GM21529 (cell line): ENCODE measurements at regions not wholly inside any gene's neighbourhood (a gene's known extent, or its start where the extent isn't known, plus 50 kb on each side); places are given as distances from the start of the nearest gene placed in this dataset.

Source experiments
- ATAC-seq: cut with Tn5 transposase; IDR thresholded peaks from one replicate; pipeline ENCODE4 v1.9.1; 2021; ENCODE audit not compliant: unreplicated experiment

DNA sequence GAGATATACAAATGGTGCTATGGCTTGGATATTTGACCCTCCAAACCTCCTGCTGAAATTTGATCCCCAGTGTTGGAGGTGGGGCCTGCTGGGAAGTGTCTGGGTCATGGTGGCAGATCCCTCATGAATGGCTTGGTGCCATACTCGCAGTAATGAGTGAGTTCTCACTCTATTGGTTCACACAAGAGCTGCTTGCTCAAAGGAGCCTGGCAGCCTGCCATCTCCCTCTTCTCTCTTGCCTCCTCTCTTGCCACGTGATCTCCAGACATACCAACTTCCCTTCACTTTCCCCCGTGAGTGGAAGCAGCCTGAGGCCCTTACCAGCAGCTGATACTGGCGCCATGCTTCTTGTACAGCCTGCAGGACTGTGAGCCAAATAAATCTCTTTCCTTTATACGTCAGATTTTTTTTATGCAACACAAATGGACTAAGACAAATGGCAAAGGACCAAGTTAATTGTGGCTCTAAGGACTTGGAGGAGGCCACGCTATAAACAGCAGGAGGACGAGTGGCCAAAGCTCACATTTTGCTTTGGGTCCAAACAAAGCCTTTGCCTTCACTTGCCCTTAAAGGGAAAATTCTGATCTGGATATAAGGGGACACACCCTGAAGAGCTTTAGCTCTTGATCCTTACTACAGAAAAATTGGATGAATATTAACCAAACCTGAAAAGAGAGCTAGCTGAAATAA, 214.7 kb downstream of the SS18 start:
- no peak for ATAC-seq

DNA sequence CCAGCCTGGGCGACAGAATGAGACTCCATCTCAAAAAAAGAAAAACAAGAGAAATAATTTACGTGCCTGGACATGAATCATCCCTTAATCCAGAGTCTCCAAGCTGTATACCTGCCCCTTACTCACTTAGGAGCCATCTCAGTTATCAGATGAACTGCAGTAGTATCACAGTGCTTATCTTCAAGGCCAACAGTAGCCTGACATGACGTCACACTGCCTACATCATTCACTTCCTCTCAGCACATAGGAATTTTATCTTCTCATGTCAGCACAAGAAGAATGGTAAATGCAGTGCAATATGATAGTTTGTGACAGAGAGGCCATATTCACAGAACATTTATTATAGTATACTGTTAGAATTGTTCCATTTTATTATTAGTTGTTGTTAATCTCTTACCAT, 216.6 kb downstream of the SS18 start:
- no peak for ATAC-seq

DNA sequence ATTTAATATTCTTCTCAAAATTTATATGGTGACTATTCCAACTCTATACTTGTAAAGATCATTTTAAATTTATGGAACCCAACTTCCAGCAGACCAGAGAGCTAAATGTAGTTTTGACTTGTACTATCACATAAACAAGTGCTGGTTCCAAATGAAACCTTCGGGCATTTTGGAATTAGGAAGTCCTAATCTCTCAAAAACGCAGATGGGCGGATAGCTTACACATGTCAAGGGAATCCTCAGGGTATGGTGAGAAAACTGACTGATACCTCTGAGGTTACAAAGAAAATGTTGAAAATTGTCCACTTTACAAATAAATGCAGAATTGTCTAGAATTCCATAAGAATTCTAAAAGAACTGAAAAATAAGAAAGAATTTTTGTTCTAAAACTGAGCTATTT, 224.1 kb downstream of the SS18 start:
- no peak for ATAC-seq

GRCh38 chr18:25862881-25863600, 227.4 kb downstream of the SS18 start:
- ATAC-seq: no peak

- ATAC-seq: no peak
These were observed 236.6 kb downstream of the SS18 start for GRCh38 chr18:25853691-25854433.

GRCh38 chr18:25843791-25844190, 246.6 kb downstream of the SS18 start:
- no peak for ATAC-seq

GRCh38 chr18:25842665-25843064, 247.7 kb downstream of the SS18 start:
- no peak for ATAC-seq

GRCh38 chr18:25834061-25834460, 256.4 kb downstream of the SS18 start:
- no peak for ATAC-seq

DNA sequence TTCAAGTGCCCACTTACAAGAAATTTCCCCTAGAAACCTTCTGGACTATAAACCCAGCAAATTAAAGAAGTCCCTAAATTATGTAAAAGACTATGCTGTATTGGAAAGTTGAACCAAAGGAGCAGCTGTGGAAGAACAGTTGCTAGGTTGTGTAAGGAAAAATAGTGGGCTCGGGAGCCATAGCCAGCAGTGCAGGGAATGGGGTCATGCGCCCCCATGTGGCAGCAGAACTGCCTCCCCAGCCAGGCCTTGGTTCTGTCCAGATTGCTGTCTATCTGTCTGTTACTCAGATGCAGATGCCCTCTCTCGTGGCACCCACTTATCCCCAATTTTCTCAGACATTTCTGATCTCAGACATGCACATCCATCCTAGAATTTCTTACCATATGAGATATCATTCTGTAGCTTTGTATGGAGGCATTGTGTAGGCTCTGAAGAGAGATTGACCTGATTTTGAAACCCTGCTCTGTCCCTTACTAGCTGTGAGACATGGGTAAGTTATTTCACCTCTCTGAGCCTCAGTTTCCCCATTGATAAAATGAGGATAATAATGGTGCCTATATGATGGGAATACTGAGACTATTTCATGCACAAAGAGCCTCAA, 258.3 kb downstream of the SS18 start:
- peak; percentile 74 for ATAC-seq

DNA sequence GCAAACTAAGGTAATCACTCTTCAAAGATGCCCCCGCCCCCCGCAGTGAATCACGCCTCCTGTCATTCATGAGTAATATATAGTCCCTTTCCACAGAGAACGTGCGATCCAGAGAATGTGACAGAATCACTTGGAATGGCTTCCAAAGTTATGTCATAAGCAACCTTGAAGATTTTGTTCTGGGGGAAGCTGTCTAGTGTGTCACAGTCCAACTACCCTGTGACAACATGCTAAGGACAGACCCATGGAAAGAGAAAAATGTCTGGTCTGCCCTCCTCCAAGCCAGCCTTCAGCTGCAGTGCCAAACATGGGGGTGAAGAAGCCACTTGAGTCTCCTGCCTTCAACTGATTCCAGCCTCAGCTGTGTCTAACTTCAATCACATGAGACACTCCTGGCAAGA, 259.1 kb downstream of the SS18 start:
- no peak for ATAC-seq

DNA sequence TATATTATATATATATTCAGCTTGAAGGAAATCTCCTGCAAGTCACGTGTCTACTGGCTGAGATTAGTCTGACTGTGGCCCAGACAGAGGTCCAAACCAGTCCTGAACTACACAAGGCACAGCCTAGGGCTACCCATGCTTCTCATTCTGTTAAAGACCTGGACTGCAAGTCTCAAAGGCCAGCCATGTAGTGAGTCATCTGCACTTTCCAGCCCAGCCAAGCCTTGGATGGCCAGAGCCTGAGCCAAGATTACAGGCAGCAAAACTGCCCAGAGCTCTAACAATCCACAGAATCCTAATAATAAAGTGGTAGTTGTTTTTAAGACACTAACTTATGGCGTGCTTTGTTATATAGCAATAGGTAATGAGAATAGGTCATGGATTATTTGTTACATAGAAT, 259.6 kb downstream of the SS18 start:
- ATAC-seq: no peak

DNA sequence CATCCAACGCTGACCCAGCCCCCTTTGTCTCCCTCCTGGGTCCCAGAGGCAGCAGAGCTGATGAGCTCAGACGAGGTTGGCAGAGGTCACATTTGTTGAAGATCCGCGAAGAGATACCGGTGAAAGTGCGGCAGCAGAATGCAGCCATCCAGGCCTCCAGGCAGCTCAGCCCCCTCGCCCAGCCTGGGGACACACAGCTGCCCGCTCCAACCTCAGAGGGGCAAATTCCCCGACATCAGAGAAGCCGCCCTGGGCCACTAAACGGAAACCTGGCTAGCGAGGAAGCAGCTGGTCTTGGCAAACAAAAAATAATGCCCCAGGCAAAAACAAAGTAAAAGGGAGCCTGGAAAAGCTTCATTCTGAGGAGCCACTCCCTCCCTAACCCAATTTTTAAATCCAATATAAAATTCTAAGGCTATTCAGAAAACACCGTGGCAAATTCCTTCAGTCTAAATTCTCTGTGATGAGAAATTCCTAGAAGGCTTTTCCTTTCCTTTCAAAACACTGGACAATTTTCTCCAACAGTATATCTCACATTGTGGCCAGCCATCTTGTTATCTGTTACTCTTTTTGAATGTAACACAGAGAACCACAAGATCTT, 262.4 kb downstream of the SS18 start:
- ATAC-seq: no peak

DNA sequence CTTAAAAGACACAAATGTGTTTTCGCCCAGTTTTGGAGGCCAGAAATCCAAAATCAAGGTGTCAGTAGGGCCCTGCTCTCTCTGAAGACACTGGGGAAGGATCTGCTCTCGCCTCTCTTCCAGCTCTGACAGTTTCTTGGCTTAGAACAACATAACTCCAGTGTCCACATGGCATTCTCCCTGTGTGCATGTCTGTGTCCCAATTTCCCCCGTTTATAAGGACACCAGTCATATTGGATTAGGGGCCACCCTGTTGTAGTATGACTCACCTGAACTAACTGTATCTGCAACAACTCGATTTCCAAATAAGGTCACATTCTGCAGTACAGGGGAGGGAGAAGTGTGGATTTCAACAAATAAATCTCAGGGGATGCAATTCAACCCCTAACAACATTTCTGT, 263.2 kb downstream of the SS18 start:
- no peak for ATAC-seq

DNA sequence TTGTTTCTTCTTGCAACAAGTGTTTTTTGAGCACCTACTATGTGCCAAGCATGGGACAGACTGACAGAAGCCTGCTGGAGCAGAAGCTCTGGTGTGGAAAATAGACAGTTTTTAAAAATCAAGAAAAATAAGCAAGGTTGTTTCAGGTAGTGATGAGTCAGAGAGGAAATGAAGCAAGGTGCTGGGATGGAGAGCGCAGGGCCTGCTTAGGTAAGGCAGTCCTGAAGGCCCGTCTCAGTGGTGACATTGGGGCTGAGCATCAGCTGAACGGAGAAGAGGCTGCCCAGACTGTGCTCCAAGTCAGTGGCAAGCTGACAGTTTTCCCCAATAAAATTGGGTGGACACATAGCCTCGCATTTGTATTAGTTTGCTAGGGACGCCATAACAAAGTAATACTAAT, 263.6 kb downstream of the SS18 start:
- ATAC-seq: no peak

- no peak for ATAC-seq
These were observed 264.2 kb downstream of the SS18 start for GRCh38 chr18:25825979-25826776.

GRCh38 chr18:25825056-25825455, 265.4 kb downstream of the SS18 start:
- ATAC-seq: no peak

GRCh38 chr18:25819746-25820363, 270.6 kb downstream of the SS18 start:
- no peak for ATAC-seq

- ATAC-seq: no peak
These were observed 271.9 kb downstream of the SS18 start for GRCh38 chr18:25818505-25818904.

DNA sequence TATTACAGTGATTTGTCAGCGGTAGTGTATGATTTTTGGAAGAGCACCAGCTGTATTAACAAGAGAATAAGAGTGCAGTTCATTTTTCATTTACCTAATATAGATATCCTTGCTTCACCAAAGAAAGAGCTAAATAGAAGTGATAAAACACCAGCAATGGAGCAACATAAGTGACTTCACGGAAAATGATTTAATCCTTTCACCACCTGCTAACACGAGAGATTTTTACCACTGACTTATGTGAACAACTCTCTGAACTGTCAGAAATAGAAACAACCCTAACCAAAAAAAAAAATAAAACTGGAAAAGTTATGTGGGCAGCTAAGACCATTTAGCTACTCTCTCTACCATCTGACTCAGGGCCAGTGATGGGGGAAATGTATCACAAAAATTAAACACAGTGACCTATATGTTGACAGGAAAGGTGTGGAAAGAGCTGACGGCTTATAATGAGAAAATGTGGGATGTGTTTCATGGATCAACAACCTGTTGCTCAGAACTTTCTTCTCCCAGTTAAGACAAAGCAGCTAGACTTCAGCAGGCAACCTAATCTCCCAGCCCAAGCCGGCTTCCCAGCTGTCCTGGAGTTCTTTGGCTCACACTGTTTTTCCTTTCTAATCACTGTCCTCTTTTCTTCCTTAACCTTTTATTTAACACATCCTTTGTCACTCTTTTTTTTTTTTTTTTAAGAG, 272.7 kb downstream of the SS18 start:
- ATAC-seq: no peak
